Neural cell (in vitro differentiated cells): ENCODE measurements at regions not wholly inside any gene's neighbourhood (a gene's known extent, or its start where the extent isn't known, plus 50 kb on each side); places are given as distances from the start of the nearest gene placed in this dataset.

Experiments used
- H2AFZ ChIP-seq: fragments of 200-600, 300-800 bp; sonication (generic), shearing (Covaris generic); 2 replicates; pipeline ENCODE4 v1.6.0; 2014; ENCODE audit warnings: low read depth, mild to moderate bottlenecking, antibody characterized with exemption, low read length, moderate library complexity
- H3F3A ChIP-seq: fragments of 200-600 bp; shearing (Covaris generic); 2 replicates; pipeline ENCODE4 v1.6.1; 2016; ENCODE audit warnings: mild to moderate bottlenecking, moderate library complexity, mixed read lengths, antibody characterized with exemption, low read length; ENCODE audit not compliant: insufficient read depth, poor library complexity, severe bottlenecking
- H3K27ac ChIP-seq: fragments of 200-600, 300-800 bp; sonication (generic), shearing (Covaris generic); 2 replicates; pipeline ENCODE4 v1.5.1; 2014; ENCODE audit warnings: mild to moderate bottlenecking, low read length, moderate library complexity
- H3K27me3 ChIP-seq: fragments of 300-800, 200-600 bp; sonication (generic), shearing (Covaris generic); 2 replicates; pipeline ENCODE4 v1.6.0; 2014; ENCODE audit warnings: mild to moderate bottlenecking, low read depth, low read length, moderate library complexity; ENCODE audit not compliant: insufficient read depth
- H3K36me3 ChIP-seq: fragments of 300-800, 200-600 bp; sonication (generic), shearing (Covaris generic); 2 replicates; pipeline ENCODE4 v1.5.1; 2014; ENCODE audit warnings: mild to moderate bottlenecking, antibody characterized with exemption, low read length, moderate library complexity; ENCODE audit not compliant: insufficient read depth
- H3K4me2 ChIP-seq: fragments of 300-800, 200-600 bp; sonication (generic), shearing (Covaris generic); 2 replicates; pipeline ENCODE4 v1.6.0; 2014; ENCODE audit warnings: mild to moderate bottlenecking, low read length
- H3K4me3 ChIP-seq: fragments of 300-800, 200-600 bp; sonication (generic), shearing (Covaris generic); 2 replicates; pipeline ENCODE4 v1.5.1; 2014; ENCODE audit warnings: mild to moderate bottlenecking, low read length, moderate library complexity
- H3K79me2 ChIP-seq: fragments of 200-600 bp; shearing (Covaris generic); replicated peaks from 2 replicates; pipeline ENCODE4 v1.6.0; 2014; ENCODE audit warnings: mild to moderate bottlenecking, low read length, moderate library complexity; ENCODE audit not compliant: insufficient read depth
- H3K9ac ChIP-seq: fragments of 300-800, 200-600 bp; sonication (generic), shearing (Covaris generic); 2 replicates; pipeline ENCODE4 v1.6.1; 2016; ENCODE audit warnings: mild to moderate bottlenecking, low read length, mixed read lengths
- H3K9me2 ChIP-seq: fragments of 200-600 bp; shearing (Covaris generic); 2 replicates; pipeline ENCODE4 v1.6.1; 2016; ENCODE audit warnings: mild to moderate bottlenecking, low read length, mixed read lengths; ENCODE audit not compliant: insufficient read depth
- H3K9me3 ChIP-seq: fragments of 200-600, 300-800 bp; sonication (generic), shearing (Covaris generic); 2 replicates; pipeline ENCODE4 v1.6.1; 2016; ENCODE audit warnings: mild to moderate bottlenecking, mixed run types, low read length, moderate library complexity, mixed read lengths
- H4K20me1 ChIP-seq: fragments of 200-600 bp; shearing (Covaris generic); 2 replicates; pipeline ENCODE4 v1.6.1; 2016; ENCODE audit warnings: mild to moderate bottlenecking, mixed run types; ENCODE audit not compliant: insufficient read depth
- EP300 ChIP-seq: fragments of 450-650 bp; conservative IDR thresholded peaks from 2 replicates; pipeline ENCODE4 v1.6.1; 2014; ENCODE audit warnings: antibody characterized with exemption, mild to moderate bottlenecking, moderate library complexity; ENCODE audit not compliant: poor library complexity, severe bottlenecking
- EZH2 ChIP-seq: fragments of 200-600, 300-800 bp; shearing (Covaris generic), sonication (generic); IDR thresholded peaks from 2 replicates; pipeline ENCODE4 v1.6.1; 2014; ENCODE audit warnings: antibody characterized with exemption, low read length, borderline replicate concordance, mild to moderate bottlenecking; ENCODE audit not compliant: insufficient read depth, poor library complexity, severe bottlenecking
- MXI1 ChIP-seq: fragments of 450-650 bp; conservative IDR thresholded peaks from 2 replicates; pipeline ENCODE4 v1.6.1; 2014; ENCODE audit warnings: antibody characterized with exemption, mild to moderate bottlenecking; ENCODE audit not compliant: poor library complexity, severe bottlenecking
- POLR2AphosphoS5 ChIP-seq: IDR thresholded peaks from 2 replicates; pipeline ENCODE4 v1.6.1; 2012
- RAD21 ChIP-seq: fragments of 450-650 bp; conservative IDR thresholded peaks from 2 replicates; pipeline ENCODE4 v1.6.1; 2014; ENCODE audit warnings: antibody characterized with exemption, mild to moderate bottlenecking, moderate library complexity
- SMC3 ChIP-seq: fragments of 450-650 bp; conservative IDR thresholded peaks from 2 replicates; pipeline ENCODE4 v1.6.1; 2014; ENCODE audit warnings: antibody characterized with exemption, mild to moderate bottlenecking, moderate library complexity; ENCODE audit not compliant: poor library complexity
- TAF1 ChIP-seq: IDR thresholded peaks from 2 replicates; pipeline ENCODE4 v1.6.1; 2012; ENCODE audit warnings: low read depth
- TF ChIP-seq, protein P1 (sequence below): IDR thresholded peaks from 2 replicates; pipeline ENCODE4 v1.6.1; 2012; ENCODE audit warnings: borderline replicate concordance
- TF ChIP-seq, protein P2 (sequence below): fragments of 450-650 bp; IDR thresholded peaks from 2 replicates; pipeline ENCODE4 v1.5.1; 2014; ENCODE audit warnings: antibody characterized with exemption, mild to moderate bottlenecking, moderate library complexity; ENCODE audit not compliant: poor library complexity, severe bottlenecking

DNA sequence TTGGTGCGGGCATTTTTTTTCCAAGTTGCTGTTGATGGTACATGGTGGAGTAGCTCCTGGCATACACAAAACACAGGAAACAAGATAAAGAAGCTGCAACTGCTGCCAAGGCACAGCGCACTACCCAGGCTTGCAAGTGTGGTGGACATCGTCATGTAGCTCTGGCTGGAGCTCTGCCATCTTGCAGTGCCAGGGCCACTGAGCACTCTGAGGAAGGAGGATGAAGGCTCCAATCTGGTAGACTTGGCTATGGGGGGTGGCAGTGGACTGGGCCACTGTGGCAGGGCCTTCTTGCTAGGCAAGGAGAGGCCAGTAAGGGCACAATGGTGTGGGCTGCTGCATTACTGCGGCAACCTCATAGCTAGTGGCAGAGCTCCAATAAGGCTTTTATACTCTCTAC is 263.5 kb downstream of the CENPW start:
- Histone ChIP-seq H2AFZ (no peak overlapping the region), H3K27ac (no peak overlapping the region), H3F3A (no peaks in the 10 kb centered on the region), H3K27me3 (no peaks in the 10 kb centered on the region), H3K9ac (no peak overlapping the region), H3K36me3 (no peaks in the 10 kb centered on the region), H3K79me2 (no peaks in the 10 kb centered on the region), H3K4me2 (no peak overlapping the region), H4K20me1 (no peaks in the 10 kb centered on the region), H3K9me3 (no peaks in the 10 kb centered on the region), H3K4me3 (no peak overlapping the region), H3K9me2 (no peaks in the 10 kb centered on the region)
- TF ChIP-seq EP300 (no peak), POLR2AphosphoS5 (no peak), EZH2 (no peak), MXI1 (no peak), RAD21 (no peak), SMC3 (no peak), TAF1 (no peak)
- TF ChIP-seq, protein P1, sequence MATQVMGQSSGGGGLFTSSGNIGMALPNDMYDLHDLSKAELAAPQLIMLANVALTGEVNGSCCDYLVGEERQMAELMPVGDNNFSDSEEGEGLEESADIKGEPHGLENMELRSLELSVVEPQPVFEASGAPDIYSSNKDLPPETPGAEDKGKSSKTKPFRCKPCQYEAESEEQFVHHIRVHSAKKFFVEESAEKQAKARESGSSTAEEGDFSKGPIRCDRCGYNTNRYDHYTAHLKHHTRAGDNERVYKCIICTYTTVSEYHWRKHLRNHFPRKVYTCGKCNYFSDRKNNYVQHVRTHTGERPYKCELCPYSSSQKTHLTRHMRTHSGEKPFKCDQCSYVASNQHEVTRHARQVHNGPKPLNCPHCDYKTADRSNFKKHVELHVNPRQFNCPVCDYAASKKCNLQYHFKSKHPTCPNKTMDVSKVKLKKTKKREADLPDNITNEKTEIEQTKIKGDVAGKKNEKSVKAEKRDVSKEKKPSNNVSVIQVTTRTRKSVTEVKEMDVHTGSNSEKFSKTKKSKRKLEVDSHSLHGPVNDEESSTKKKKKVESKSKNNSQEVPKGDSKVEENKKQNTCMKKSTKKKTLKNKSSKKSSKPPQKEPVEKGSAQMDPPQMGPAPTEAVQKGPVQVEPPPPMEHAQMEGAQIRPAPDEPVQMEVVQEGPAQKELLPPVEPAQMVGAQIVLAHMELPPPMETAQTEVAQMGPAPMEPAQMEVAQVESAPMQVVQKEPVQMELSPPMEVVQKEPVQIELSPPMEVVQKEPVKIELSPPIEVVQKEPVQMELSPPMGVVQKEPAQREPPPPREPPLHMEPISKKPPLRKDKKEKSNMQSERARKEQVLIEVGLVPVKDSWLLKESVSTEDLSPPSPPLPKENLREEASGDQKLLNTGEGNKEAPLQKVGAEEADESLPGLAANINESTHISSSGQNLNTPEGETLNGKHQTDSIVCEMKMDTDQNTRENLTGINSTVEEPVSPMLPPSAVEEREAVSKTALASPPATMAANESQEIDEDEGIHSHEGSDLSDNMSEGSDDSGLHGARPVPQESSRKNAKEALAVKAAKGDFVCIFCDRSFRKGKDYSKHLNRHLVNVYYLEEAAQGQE, result no peak
- TF ChIP-seq, protein P2, sequence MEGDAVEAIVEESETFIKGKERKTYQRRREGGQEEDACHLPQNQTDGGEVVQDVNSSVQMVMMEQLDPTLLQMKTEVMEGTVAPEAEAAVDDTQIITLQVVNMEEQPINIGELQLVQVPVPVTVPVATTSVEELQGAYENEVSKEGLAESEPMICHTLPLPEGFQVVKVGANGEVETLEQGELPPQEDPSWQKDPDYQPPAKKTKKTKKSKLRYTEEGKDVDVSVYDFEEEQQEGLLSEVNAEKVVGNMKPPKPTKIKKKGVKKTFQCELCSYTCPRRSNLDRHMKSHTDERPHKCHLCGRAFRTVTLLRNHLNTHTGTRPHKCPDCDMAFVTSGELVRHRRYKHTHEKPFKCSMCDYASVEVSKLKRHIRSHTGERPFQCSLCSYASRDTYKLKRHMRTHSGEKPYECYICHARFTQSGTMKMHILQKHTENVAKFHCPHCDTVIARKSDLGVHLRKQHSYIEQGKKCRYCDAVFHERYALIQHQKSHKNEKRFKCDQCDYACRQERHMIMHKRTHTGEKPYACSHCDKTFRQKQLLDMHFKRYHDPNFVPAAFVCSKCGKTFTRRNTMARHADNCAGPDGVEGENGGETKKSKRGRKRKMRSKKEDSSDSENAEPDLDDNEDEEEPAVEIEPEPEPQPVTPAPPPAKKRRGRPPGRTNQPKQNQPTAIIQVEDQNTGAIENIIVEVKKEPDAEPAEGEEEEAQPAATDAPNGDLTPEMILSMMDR, result no peak

DNA sequence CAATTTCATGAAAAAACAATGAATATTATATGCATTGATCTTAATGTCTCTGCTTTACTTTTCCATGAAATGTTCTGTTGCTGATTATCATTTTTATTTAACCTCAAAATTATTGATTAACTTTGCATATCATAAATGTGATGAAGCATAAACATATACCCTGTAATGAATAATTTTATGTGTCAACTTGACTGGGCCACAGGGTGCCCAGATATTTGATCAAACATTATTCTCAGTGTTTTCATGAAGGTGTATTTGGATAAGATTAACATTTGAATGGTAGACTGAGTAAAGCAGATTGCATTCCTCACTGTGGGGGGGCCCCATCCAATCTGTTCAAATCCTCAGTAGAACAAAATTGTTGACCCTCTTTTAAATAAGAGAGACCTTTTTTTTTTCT is 265.2 kb downstream of the CENPW start:
- no peak overlapping the region for H3K9ac ChIP-seq
- H3K36me3 ChIP-seq, result no peaks in the 10 kb centered on the region
- H3K79me2 ChIP-seq, result no peaks in the 10 kb centered on the region
- no peak for TF ChIP-seq SMC3
- no peak for TF ChIP-seq POLR2AphosphoS5
- TF ChIP-seq, protein P1, result no peak
- no peak for TF ChIP-seq TAF1
- TF ChIP-seq RAD21, result no peak
- no peak for TF ChIP-seq EP300
- no peak for TF ChIP-seq EZH2
- TF ChIP-seq, protein P2, result no peak
- TF ChIP-seq MXI1, result no peak
- no peak overlapping the region for H3K4me3 ChIP-seq
- H4K20me1 ChIP-seq, result no peaks in the 10 kb centered on the region
- H3K9me2 ChIP-seq, result no peaks in the 10 kb centered on the region
- no peak overlapping the region for H2AFZ ChIP-seq
- no peaks in the 10 kb centered on the region for H3K9me3 ChIP-seq
- no peak overlapping the region for H3K4me2 ChIP-seq
- no peaks in the 10 kb centered on the region for H3F3A ChIP-seq
- H3K27ac ChIP-seq, result no peak overlapping the region
- no peaks in the 10 kb centered on the region for H3K27me3 ChIP-seq
